LoVo (cell line): ENCODE measurements at regions not wholly inside any gene's neighbourhood (a gene's known extent, or its start where the extent isn't known, plus 50 kb on each side); places are given as distances from the start of the nearest gene placed in this dataset.
"Not testable (repeated sequence)": the region's sequence is repeated elsewhere in the genome, so short reads cannot be mapped to it uniquely, and the experiment has no call there.

ENCODE experiments used
- DNase-seq: peaks from one replicate; pipeline ENCODE4 v3.0.0-alpha.2; 2016; ENCODE audit warnings: low spot score

GRCh38 chr3:192039593-192039992 lies 578.6 kb downstream of the PYDC2 start:
- no peak for DNase-seq

- DNase-seq, result no peak
These were observed 579.5 kb downstream of the PYDC2 start for GRCh38 chr3:192040282-192041043.

GRCh38 chr3:192042116-192042515 lies 581.2 kb downstream of the PYDC2 start:
- DNase-seq, result no peak

GRCh38 chr3:192054881-192055280 lies 593.9 kb downstream of the PYDC2 start:
- no peak for DNase-seq

- no peak for DNase-seq
These were observed 595.0 kb downstream of the PYDC2 start for GRCh38 chr3:192055946-192056345.

GRCh38 chr3:192057261-192057660 lies 596.3 kb downstream of the PYDC2 start:
- DNase-seq, result no peak

- DNase-seq, result no peak
These were observed 599.3 kb downstream of the PYDC2 start for GRCh38 chr3:192060160-192060781.

GRCh38 chr3:192061426-192061825 lies 600.5 kb downstream of the PYDC2 start:
- no peak for DNase-seq

- no peak for DNase-seq
These were observed 601.2 kb downstream of the PYDC2 start for GRCh38 chr3:192062186-192062585.

GRCh38 chr3:192063570-192063969 lies 602.6 kb downstream of the PYDC2 start:
- no peak for DNase-seq

GRCh38 chr3:192064959-192065358 lies 604.0 kb downstream of the PYDC2 start:
- DNase-seq, result no peak

GRCh38 chr3:192066253-192066652 lies 605.3 kb downstream of the PYDC2 start:
- not testable (repeated sequence) for DNase-seq

GRCh38 chr3:192068464-192069254 lies 607.7 kb downstream of the PYDC2 start:
- no peak for DNase-seq

- DNase-seq, result peak; percentile 20
These were observed 617.0 kb downstream of the PYDC2 start for GRCh38 chr3:192077795-192078497.

- DNase-seq, result peak; percentile 18
These were observed 618.1 kb downstream of the PYDC2 start for GRCh38 chr3:192079098-192079497.

GRCh38 chr3:192080336-192080735 lies 619.4 kb downstream of the PYDC2 start:
- no peak for DNase-seq

- DNase-seq, result no peak
These were observed 622.0 kb downstream of the PYDC2 start for GRCh38 chr3:192082730-192083660.
